GM12878 (cell line): ENCODE measurements at regions not wholly inside any gene's neighbourhood (a gene's known extent, or its start where the extent isn't known, plus 50 kb on each side); places are given as distances from the start of the nearest gene placed in this dataset.
A peak's percentile ranks its signal among the peaks of the same experiment; 100 is the strongest.

Source experiments
- ATAC-seq: fragments of 200-7000 bp; cut with Tn5 transposase; 3 replicates; pipeline ENCODE4 v1.9.1; 2020; ENCODE audit warnings: mild to moderate bottlenecking, moderate library complexity
- BruUV-seq: library from RNA; stranded (reverse); fragments of 400-500 nt; replicated peaks from 2 replicates; lab custom pipeline; 2021; lab: Mats Ljungman, UMichigan
- CTCF ChIA-PET: fragments of 300-600 bp; sonication (Branson Sonifier 250); formaldehyde crosslinking; extraction: SDS; loops from one replicate; lab custom pipeline; 2021; ENCODE audit warnings: inconsistent platforms; lab: Yijun Ruan, JAX
- POLR2A ChIA-PET: fragments of 350-600 bp; formaldehyde crosslinking; extraction: SDS; loops from one replicate; lab custom pipeline; 2021; ENCODE audit warnings: inconsistent platforms; lab: Charles Lee
- RAD21 ChIA-PET: fragments of 300-600 bp; sonication (Branson Sonifier 250); formaldehyde crosslinking; loops from one replicate; lab custom pipeline; 2023; ENCODE audit warnings: antibody characterized with exemption; ENCODE audit not compliant: unreplicated experiment; lab: Charles Lee
- SMC1A ChIA-PET: fragments of 300-600 bp; sonication (Branson Sonifier 250); formaldehyde crosslinking; loops from one replicate; lab custom pipeline; 2023; ENCODE audit not compliant: unreplicated experiment, uncharacterized antibody; lab: Charles Lee
- DNase-seq: peaks from one replicate; pipeline ENCODE4 v3.0.0-alpha.2; 2011; ENCODE audit warnings: low read depth, low spot score
- FAIRE-seq: peaks from 3 replicates; lab custom pipeline; 2011; peaks lifted over from hg19 to GRCh38; lab: Jason Lieb, UNC
- H2AFZ ChIP-seq: 2 replicates; pipeline ENCODE4 v1.6.0; 2011; ENCODE audit warnings: low read depth, low read length, control low read depth; ENCODE audit not compliant: control insufficient read depth
- H3K27ac ChIP-seq: 2 replicates; pipeline ENCODE4 v1.5.1; 2011; ENCODE audit warnings: control low read depth; ENCODE audit not compliant: control insufficient read depth, insufficient read depth
- H3K27me3 ChIP-seq, 2 experiments: replicated peaks in 1 of 2; 2 replicates each; pipeline versions ENCODE4 v1.6.0 to v1.6.1; 2011; ENCODE audit warnings: low read length in 1 of 2; ENCODE audit not compliant: control insufficient read depth in 2 of 2, insufficient read depth in 2 of 2
- H3K36me3 ChIP-seq, 2 experiments: 2 replicates each; pipeline ENCODE4 v1.5.1; 2011; ENCODE audit warnings: low read length in 1 of 2; ENCODE audit not compliant: control insufficient read depth in 2 of 2, insufficient read depth in 2 of 2
- H3K4me1 ChIP-seq: 2 replicates; pipeline ENCODE4 v1.6.1; 2011; ENCODE audit warnings: mild to moderate bottlenecking, low read length, moderate library complexity, mixed read lengths; ENCODE audit not compliant: control insufficient read depth, insufficient read depth
- H3K4me2 ChIP-seq: 2 replicates; pipeline ENCODE4 v1.6.0; 2011; ENCODE audit warnings: control low read depth; ENCODE audit not compliant: control insufficient read depth, insufficient read depth
- H3K4me3 ChIP-seq: fragments of 200-600 bp; sonication (generic); 2 replicates; pipeline ENCODE4 v1.5.1; 2016
- H3K79me2 ChIP-seq: 2 replicates; pipeline ENCODE4 v1.6.0; 2011; ENCODE audit warnings: low read length; ENCODE audit not compliant: control insufficient read depth, insufficient read depth
- H3K9ac ChIP-seq: 2 replicates; pipeline ENCODE4 v1.8.0; 2011; ENCODE audit warnings: low read length, control low read depth, mixed read lengths; ENCODE audit not compliant: control insufficient read depth, insufficient read depth
- H3K9me3 ChIP-seq: replicated peaks from 3 replicates; pipeline ENCODE4 v1.5.1; 2011; ENCODE audit warnings: mild to moderate bottlenecking, low read length; ENCODE audit not compliant: control insufficient read depth, insufficient read depth
- H4K20me1 ChIP-seq: 2 replicates; pipeline ENCODE4 v1.6.0; 2011; ENCODE audit not compliant: control insufficient read depth, insufficient read depth
- BACH1 ChIP-seq: fragments of 450-650 bp; IDR thresholded peaks from 2 replicates; pipeline ENCODE4 v1.6.1; 2017; ENCODE audit warnings: mild to moderate bottlenecking, borderline replicate concordance
- HDAC2 ChIP-seq: fragments of 200-600 bp; sonication (generic); IDR thresholded peaks from 2 replicates; pipeline ENCODE4 v1.6.1; 2017
- MXI1 ChIP-seq: fragments of 150-350 bp; IDR thresholded peaks from 2 replicates; pipeline ENCODE4 v1.6.1; 2011; ENCODE audit warnings: low read depth, mild to moderate bottlenecking, inconsistent platforms, low read length, improper control_type of control experiment
- RAD21 ChIP-seq: IDR thresholded peaks from 2 replicates; pipeline ENCODE4 v1.6.1; 2011; ENCODE audit warnings: mild to moderate bottlenecking, low read depth, low read length, moderate library complexity; ENCODE audit not compliant: insufficient read depth
- WGBS: methylation state at CpG from one replicate; pipeline ENCODE4 v1.1.6; 2016; ENCODE audit warnings: low lambda C conversion rate; ENCODE audit not compliant: insufficient replicate concordance, insufficient coverage; ENCODE audit errors: missing lambda C conversion rate; 5-methylcytosine and 5-hydroxymethylcytosine counted together
- in situ Hi-C: fragments of 300-500 bp; cut with MboI; formaldehyde crosslinking; loops from 9 replicates; pipeline ENCODE4 v1.14.3; 2018; ENCODE audit warnings: mixed read lengths
- intact Hi-C: fragments of 100-400 bp; cut with micrococcal nuclease; formaldehyde crosslinking; loops from one replicate; pipeline ENCODE4 v1.14.2; 2022; ENCODE audit not compliant: unreplicated experiment
- TF ChIP-seq, protein P1 (sequence below), 3 experiments: IDR thresholded peaks in 2 of 3; conservative IDR thresholded peaks in 1 of 3; 2 replicates each; pipeline ENCODE4 v1.5.1; 2011; ENCODE audit warnings: low read depth in 3 of 3, low read length in 3 of 3, mild to moderate bottlenecking in 3 of 3, control low read depth in 2 of 3, moderate library complexity in 2 of 3, inconsistent platforms in 1 of 3, mixed read lengths in 1 of 3; ENCODE audit not compliant: control insufficient read depth in 2 of 3, insufficient read depth in 1 of 3; ENCODE audit errors: extremely low read depth in 1 of 3
- TF ChIP-seq, protein P2 (sequence below): fragments of 450-650 bp; IDR thresholded peaks from 2 replicates; pipeline ENCODE4 v1.6.1; 2017; ENCODE audit warnings: borderline replicate concordance

DNA sequence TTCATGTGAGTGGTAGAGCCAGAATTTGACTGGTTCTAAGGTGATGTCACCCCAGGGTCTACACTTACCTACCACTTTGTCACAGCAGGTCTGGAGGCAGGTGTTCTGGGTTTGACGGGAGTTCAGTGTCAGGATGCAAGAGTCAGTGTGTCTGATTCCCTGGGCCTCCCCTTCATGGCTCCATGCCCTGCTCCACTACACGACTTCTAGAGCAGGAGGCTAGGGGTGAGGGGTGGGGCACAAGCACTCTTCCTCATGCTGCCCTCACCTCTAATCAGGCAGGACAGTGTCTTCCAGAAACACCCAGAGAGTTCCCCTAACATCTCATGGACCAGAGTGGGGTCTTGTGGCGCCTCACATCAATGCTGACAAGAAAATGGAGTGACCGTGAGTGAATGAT, 118.2 kb downstream of the CDC5L start:
- Histone ChIP-seq H3K4me1 (no peaks in the 10 kb centered on the region), H2AFZ (no peak overlapping the region), H3K79me2 (no peaks in the 10 kb centered on the region), H3K27ac (no peak overlapping the region), H3K4me3 (no peak overlapping the region), H3K27me3 (no peaks in the 10 kb centered on the region), H4K20me1 (no peaks in the 10 kb centered on the region), H3K4me2 (no peak overlapping the region), H3K9me3 (no peaks in the 10 kb centered on the region), H3K36me3 (no peaks in the 10 kb centered on the region), H3K9ac (no peak overlapping the region)
- POLR2A ChIA-PET = no interaction called here
- ATAC-seq = no peak
- RAD21 ChIA-PET = no interaction called here
- FAIRE-seq = no peak
- CTCF ChIA-PET = no interaction called here
- no TSS peak for BruUV-seq
- TF ChIP-seq BACH1 = no peak
- no peak for TF ChIP-seq MXI1
- TF ChIP-seq HDAC2 = no peak
- no peak for TF ChIP-seq RAD21
- 36% methylated on average over 4 of the region's 4 CpGs for WGBS
- intact Hi-C loops = no loop called here
- no peak for DNase-seq
- in situ Hi-C loops = no loop called here
- SMC1A ChIA-PET = no interaction called here

DNA sequence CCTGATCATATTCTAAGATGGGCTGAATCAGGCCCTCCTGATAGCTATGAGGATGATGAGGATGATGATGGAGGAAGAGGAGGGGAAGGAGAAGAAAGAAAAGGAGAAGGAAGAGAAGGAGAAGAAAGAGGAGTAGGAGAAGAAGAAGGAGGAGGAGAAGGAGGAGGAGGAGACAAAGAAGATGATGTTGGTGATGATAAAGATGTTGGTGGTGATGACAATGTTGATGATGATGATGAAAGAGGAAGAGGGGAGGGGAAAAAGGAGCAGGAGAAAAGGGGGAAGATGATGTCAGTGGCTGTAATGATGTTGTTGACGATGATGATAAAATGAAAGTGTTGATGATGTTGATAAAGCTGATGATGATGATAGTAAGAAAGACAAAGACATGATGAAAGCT, 119.5 kb downstream of the CDC5L start:
- ChIA-PET SMC1A (no interaction called here), RAD21 (no interaction called here), POLR2A (no interaction called here), CTCF (interaction anchor here (1.6 kb wide), 1 partner anchor 31 kb away, joined by 4 read pairs; no protein-coding TSS in a partner anchor)
- Histone ChIP-seq H3K27me3 (no peaks in the 10 kb centered on the region), H3K4me1 (no peaks in the 10 kb centered on the region), H2AFZ (no peak overlapping the region), H3K36me3 (no peaks in the 10 kb centered on the region), H3K4me3 (no peak overlapping the region), H3K9ac (no peak overlapping the region), H3K4me2 (no peak overlapping the region), H3K9me3 (no peaks in the 10 kb centered on the region), H3K27ac (no peak overlapping the region), H4K20me1 (no peaks in the 10 kb centered on the region), H3K79me2 (no peaks in the 10 kb centered on the region)
- ATAC-seq = no peak
- BruUV-seq = no TSS peak
- 0% methylated on average over 1 of the region's 1 CpG for WGBS
- no peak for FAIRE-seq
- intact Hi-C loops (no loop called here), in situ Hi-C loops (no loop called here)
- TF ChIP-seq, protein P1, sequence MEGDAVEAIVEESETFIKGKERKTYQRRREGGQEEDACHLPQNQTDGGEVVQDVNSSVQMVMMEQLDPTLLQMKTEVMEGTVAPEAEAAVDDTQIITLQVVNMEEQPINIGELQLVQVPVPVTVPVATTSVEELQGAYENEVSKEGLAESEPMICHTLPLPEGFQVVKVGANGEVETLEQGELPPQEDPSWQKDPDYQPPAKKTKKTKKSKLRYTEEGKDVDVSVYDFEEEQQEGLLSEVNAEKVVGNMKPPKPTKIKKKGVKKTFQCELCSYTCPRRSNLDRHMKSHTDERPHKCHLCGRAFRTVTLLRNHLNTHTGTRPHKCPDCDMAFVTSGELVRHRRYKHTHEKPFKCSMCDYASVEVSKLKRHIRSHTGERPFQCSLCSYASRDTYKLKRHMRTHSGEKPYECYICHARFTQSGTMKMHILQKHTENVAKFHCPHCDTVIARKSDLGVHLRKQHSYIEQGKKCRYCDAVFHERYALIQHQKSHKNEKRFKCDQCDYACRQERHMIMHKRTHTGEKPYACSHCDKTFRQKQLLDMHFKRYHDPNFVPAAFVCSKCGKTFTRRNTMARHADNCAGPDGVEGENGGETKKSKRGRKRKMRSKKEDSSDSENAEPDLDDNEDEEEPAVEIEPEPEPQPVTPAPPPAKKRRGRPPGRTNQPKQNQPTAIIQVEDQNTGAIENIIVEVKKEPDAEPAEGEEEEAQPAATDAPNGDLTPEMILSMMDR (IDR thresholded peaks at IDR 0.05 in 2 of 3, conservative IDR thresholded peaks at IDR 0.05 in 1 of 3; ENCODE audit: control insufficient read depth in 2 of 3, extremely low read depth in 1 of 3, insufficient read depth in 1 of 3, low read depth in 3 of 3, low read length in 3 of 3) = no peak
- TF ChIP-seq, protein P2, sequence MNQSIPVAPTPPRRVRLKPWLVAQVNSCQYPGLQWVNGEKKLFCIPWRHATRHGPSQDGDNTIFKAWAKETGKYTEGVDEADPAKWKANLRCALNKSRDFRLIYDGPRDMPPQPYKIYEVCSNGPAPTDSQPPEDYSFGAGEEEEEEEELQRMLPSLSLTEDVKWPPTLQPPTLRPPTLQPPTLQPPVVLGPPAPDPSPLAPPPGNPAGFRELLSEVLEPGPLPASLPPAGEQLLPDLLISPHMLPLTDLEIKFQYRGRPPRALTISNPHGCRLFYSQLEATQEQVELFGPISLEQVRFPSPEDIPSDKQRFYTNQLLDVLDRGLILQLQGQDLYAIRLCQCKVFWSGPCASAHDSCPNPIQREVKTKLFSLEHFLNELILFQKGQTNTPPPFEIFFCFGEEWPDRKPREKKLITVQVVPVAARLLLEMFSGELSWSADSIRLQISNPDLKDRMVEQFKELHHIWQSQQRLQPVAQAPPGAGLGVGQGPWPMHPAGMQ = 0 out of 2 replicates have a peak, but pooled peaks have one; percentile 11
- no peak for DNase-seq
